ENCODE measurements at regions not wholly inside any gene's neighbourhood (a gene's known extent, or its start where the extent isn't known, plus 50 kb on each side); places are given as distances from the start of the nearest gene placed in this dataset.
"Not testable (repeated sequence)": the region's sequence is repeated elsewhere in the genome, so short reads cannot be mapped to it uniquely, and the experiment has no call there.

DNA sequence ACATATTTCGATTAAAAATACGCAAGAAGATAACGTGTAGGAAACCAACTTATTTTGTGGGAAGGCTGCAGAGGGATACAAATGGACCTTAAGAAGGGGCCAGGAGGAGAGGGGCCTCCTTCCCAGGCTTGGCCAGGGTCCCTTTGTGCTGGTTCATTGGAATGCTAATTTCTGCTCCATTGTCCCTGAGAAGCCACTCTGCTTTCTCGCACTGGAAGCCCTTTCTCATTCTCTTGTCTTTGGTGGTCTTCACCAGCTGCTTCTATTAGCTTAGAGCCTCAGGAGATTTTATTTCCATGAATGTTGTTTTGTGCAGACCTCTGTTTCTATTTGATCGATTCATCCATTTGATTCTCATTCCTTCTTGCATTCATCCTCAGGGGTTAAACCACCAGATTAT is 325.4 kb downstream of the TMEM38B start:
- no peak overlapping the region for H3K27ac ChIP-seq
- no peak for TF ChIP-seq CTCF (conservative IDR thresholded peaks at IDR 0.05; ENCODE audit: low read depth)
- ChIA-PET POLR2A (ENCODE audit: low non-redundant PET) (no interaction called here), CTCF (no interaction called here)
- DNase-seq (ENCODE audit: low spot score) = no peak

- DNase-seq (ENCODE audit: low spot score) = no peak
- no peak overlapping the region for H3K27ac ChIP-seq
- ChIA-PET POLR2A (ENCODE audit: low non-redundant PET) (no interaction called here), CTCF (no interaction called here)
- TF ChIP-seq CTCF (conservative IDR thresholded peaks at IDR 0.05; ENCODE audit: low read depth) = no peak
Measured at GRCh38 chr9:106020186-106020585, 325.8 kb downstream of the TMEM38B start.

- POLR2A ChIA-PET (ENCODE audit: low non-redundant PET) = no interaction called here
- DNase-seq (ENCODE audit: low spot score) = no peak
- no peak overlapping the region for H3K27ac ChIP-seq
- CTCF ChIA-PET = no interaction called here
- no peak for TF ChIP-seq CTCF (conservative IDR thresholded peaks at IDR 0.05; ENCODE audit: low read depth)
Measured at GRCh38 chr9:106023455-106023854, 329.1 kb downstream of the TMEM38B start.

GRCh38 chr9:106025453-106025852 is 331.1 kb downstream of the TMEM38B start:
- POLR2A ChIA-PET (ENCODE audit: low non-redundant PET) = no interaction called here
- DNase-seq (ENCODE audit: low spot score) = no peak
- TF ChIP-seq CTCF (conservative IDR thresholded peaks at IDR 0.05; ENCODE audit: low read depth) = no peak
- H3K27ac ChIP-seq = no peak overlapping the region
- CTCF ChIA-PET = no interaction called here

- POLR2A ChIA-PET (ENCODE audit: low non-redundant PET); H3K27ac ChIP-seq; DNase-seq (ENCODE audit: low spot score): not testable (repeated sequence)
- CTCF ChIA-PET = interaction anchor here (0.6 kb wide), 1 partner anchor 93 kb away, joined by 3 read pairs; no protein-coding TSS in a partner anchor
Measured at GRCh38 chr9:106030146-106030545, 335.8 kb downstream of the TMEM38B start.

GRCh38 chr9:106032978-106033377 is 338.6 kb downstream of the TMEM38B start:
- no peak overlapping the region for H3K27ac ChIP-seq
- ChIA-PET CTCF (interaction anchor here (0.6 to 0.7 kb wide), 2 partner anchors 69 to 1036 kb away, joined by 3 read pairs; no protein-coding TSS in a partner anchor), POLR2A (ENCODE audit: low non-redundant PET) (no interaction called here)
- no peak for DNase-seq (ENCODE audit: low spot score)
- no peak for TF ChIP-seq CTCF (conservative IDR thresholded peaks at IDR 0.05; ENCODE audit: low read depth)

- no peak for DNase-seq (ENCODE audit: low spot score)
- no peak for TF ChIP-seq CTCF (conservative IDR thresholded peaks at IDR 0.05; ENCODE audit: low read depth)
- no peak overlapping the region for H3K27ac ChIP-seq
- ChIA-PET CTCF (no interaction called here), POLR2A (ENCODE audit: low non-redundant PET) (no interaction called here)
Measured at GRCh38 chr9:106035806-106036205, 341.5 kb downstream of the TMEM38B start.
